ENCODE measurements at regions not wholly inside any gene's neighbourhood (a gene's known extent, or its start where the extent isn't known, plus 50 kb on each side); places are given as distances from the start of the nearest gene placed in this dataset.

DNA sequence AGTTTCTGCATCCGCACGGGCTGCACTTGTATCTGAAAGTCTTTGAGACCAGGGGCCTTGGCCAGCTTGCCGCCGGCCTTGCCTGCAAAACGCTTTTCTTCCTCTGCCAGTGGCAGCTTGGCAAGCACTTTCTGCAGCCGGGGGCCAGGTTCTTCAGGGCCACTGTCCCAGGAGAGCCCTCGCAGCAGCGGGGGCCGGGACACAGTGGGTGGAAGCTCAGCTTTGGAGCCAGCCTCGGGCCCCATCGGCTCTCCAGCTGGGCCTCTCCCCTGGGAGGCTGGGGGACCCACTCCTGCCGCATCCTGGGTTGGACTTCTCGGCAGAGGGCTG, 57.5 kb upstream of the LYVE1 start (continued):
- TF ChIP-seq SMC3 (IDR thresholded peaks at IDR 0.05; ENCODE audit: low read depth, low read length) (no peak), RCOR1 (IDR thresholded peaks at IDR 0.05; ENCODE audit: low read length) (no peak), NRF1 (IDR thresholded peaks at IDR 0.05; ENCODE audit: low read depth, low read length) (no peak)
- TF ChIP-seq, protein P1, sequence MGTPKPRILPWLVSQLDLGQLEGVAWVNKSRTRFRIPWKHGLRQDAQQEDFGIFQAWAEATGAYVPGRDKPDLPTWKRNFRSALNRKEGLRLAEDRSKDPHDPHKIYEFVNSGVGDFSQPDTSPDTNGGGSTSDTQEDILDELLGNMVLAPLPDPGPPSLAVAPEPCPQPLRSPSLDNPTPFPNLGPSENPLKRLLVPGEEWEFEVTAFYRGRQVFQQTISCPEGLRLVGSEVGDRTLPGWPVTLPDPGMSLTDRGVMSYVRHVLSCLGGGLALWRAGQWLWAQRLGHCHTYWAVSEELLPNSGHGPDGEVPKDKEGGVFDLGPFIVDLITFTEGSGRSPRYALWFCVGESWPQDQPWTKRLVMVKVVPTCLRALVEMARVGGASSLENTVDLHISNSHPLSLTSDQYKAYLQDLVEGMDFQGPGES (IDR thresholded peaks at IDR 0.05; ENCODE audit: low read depth, low read length) = no peak

DNA sequence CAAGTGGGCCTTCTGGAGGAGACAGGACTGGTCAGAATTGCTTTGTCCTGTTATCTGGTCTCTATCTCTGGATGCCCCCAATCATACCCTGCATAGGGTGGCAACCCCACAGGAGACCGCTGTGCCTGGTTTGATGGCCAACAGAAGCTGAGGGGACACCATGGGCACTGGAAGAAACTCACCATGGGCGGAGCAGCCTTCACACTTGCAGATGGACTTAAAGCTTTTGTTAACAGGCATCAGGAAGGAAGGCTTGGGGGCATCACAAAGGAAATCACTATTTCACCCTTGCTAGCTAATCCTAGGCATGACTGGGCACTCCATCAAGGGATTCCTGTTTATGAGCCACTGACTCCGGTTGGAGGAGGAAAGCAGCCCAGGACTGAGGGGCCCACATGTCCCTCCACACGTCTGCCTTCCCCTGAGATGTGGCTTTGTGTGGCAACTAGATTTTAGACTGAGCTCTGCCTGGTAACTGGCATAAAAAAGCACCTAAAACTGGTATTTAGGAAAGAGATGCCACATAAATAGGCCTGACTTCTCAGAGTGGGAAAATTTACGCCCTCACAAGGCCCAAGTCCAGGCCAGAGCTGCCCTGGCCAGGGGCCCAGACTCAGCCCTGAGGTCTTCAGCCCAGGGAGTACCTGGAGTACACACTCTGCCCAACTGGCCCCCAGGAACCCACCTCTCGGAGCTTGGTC, 57.0 kb upstream of the LYVE1 start:
- no peak overlapping the region for H3K9ac ChIP-seq
- 71% methylated on average over 3 of the region's 6 CpGs for WGBS (ENCODE audit: low lambda C conversion rate)
- no peaks in the 10 kb centered on the region for H3F3A ChIP-seq (replicated peaks; ENCODE audit: insufficient read depth)
- H3K79me2 ChIP-seq (ENCODE audit: insufficient read depth) = no peaks in the 10 kb centered on the region
- H3K9me3 ChIP-seq = no peaks in the 10 kb centered on the region
- no peak overlapping the region for H3K27ac ChIP-seq (ENCODE audit: low read depth in 2 of 2, low read length in 1 of 2)
- ChIA-PET POLR2A (no interaction called here), CTCF (interaction anchor here (1.0 to 2.2 kb wide), 7 partner anchors 7 to 219 kb away, joined by 3 to 6 read pairs (median 4); partner anchors contain the start of gene RNF141)
- H3K27me3 ChIP-seq (ENCODE audit: insufficient read depth) = no peaks in the 10 kb centered on the region
- H2AFZ ChIP-seq (ENCODE audit: low read depth) = no peak overlapping the region
- H3K36me3 ChIP-seq (replicated peaks in 1 of 2; ENCODE audit: control insufficient read depth in 1 of 2, insufficient read depth in 2 of 2, low read length in 1 of 2) = no peaks in the 10 kb centered on the region
- H4K20me1 ChIP-seq (ENCODE audit: insufficient read depth) = no peaks in the 10 kb centered on the region
- no peak overlapping the region for H3K4me2 ChIP-seq
- no peaks in the 10 kb centered on the region for H3K9me2 ChIP-seq
- no peak for TF ChIP-seq ELF1 (IDR thresholded peaks at IDR 0.05)
- TF ChIP-seq, protein P2, sequence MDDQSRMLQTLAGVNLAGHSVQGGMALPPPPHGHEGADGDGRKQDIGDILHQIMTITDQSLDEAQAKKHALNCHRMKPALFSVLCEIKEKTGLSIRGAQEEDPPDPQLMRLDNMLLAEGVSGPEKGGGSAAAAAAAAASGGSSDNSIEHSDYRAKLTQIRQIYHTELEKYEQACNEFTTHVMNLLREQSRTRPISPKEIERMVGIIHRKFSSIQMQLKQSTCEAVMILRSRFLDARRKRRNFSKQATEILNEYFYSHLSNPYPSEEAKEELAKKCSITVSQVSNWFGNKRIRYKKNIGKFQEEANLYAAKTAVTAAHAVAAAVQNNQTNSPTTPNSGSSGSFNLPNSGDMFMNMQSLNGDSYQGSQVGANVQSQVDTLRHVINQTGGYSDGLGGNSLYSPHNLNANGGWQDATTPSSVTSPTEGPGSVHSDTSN (IDR thresholded peaks at IDR 0.05) = no peak
- TF ChIP-seq, protein P3, sequence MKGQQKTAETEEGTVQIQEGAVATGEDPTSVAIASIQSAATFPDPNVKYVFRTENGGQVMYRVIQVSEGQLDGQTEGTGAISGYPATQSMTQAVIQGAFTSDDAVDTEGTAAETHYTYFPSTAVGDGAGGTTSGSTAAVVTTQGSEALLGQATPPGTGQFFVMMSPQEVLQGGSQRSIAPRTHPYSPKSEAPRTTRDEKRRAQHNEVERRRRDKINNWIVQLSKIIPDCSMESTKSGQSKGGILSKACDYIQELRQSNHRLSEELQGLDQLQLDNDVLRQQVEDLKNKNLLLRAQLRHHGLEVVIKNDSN (IDR thresholded peaks at IDR 0.05; ENCODE audit: borderline replicate concordance, low read depth) = no peak
- no peak for TF ChIP-seq FOSL2 (IDR thresholded peaks at IDR 0.05; ENCODE audit: borderline replicate concordance, low read depth)
- no peak for TF ChIP-seq RFX5 (IDR thresholded peaks at IDR 0.05; ENCODE audit: low read length)
- TF ChIP-seq CHD2 (IDR thresholded peaks at IDR 0.05; ENCODE audit: low read length, partially characterized antibody) = no peak
- TF ChIP-seq SIN3A (IDR thresholded peaks at IDR 0.05; ENCODE audit: borderline replicate concordance, low read depth, low read length) = no peak
- TF ChIP-seq, protein P1 (IDR thresholded peaks at IDR 0.05; ENCODE audit: low read depth, low read length) = no peak
- TF ChIP-seq TAF1 (IDR thresholded peaks at IDR 0.05; ENCODE audit: borderline replicate concordance, low read depth, low read length) = no peak
- no peak for TF ChIP-seq POLR2AphosphoS5 (IDR thresholded peaks at IDR 0.05; ENCODE audit: low read depth, low read length)
- no peak for TF ChIP-seq FOXM1 (IDR thresholded peaks at IDR 0.05; ENCODE audit: low read depth)
- no peak overlapping the region for H3K4me3 ChIP-seq (ENCODE audit: low read depth in 2 of 2, low read length in 1 of 2)
- DNase-seq = no peak
- no peaks in the 10 kb centered on the region; a peak in 1 of 4 replicates for H3K4me1 ChIP-seq (ENCODE audit: control insufficient read depth in 1 of 2, insufficient read depth in 2 of 2, low read depth in 1 of 2, low read length in 1 of 2)
